Adrenal gland (tissue), 9 donors: ENCODE measurements at regions not wholly inside any gene's neighbourhood (a gene's known extent, or its start where the extent isn't known, plus 50 kb on each side); places are given as distances from the start of the nearest gene placed in this dataset.

ENCODE experiments used
- DNase-seq, 7 donors: peaks; one replicate each; pipeline ENCODE4 v3.0.0-alpha.2; 2019 to 2020
- H3K27ac ChIP-seq, 5 donors: fragments of 200-600 bp; sonication (generic) in 4 of 5; 1 replicate in 3 of 5; 2 replicates in 2 of 5; pipeline versions ENCODE4 v1.5.1 to v1.8.0; 2016 to 2020; ENCODE audit warnings: mild to moderate bottlenecking in 1 of 5
- H3K27me3 ChIP-seq: fragments of 200-600 bp; 2 replicates; pipeline ENCODE4 v1.8.0; 2021
- H3K36me3 ChIP-seq, 2 donors: fragments of 200-600 bp; replicated peaks in 1 of 2; 1 replicate in 1 of 2; 2 replicates in 1 of 2; pipeline versions ENCODE4 v1.5.1 to v1.8.0; 2018 to 2022
- H3K4me1 ChIP-seq, 2 donors: fragments of 200-600 bp; replicated peaks in 1 of 2; 1 replicate in 1 of 2; 2 replicates in 1 of 2; pipeline versions ENCODE4 v1.5.1 to v1.8.0; 2018 to 2021
- H3K4me3 ChIP-seq, 4 donors: fragments of 200-600 bp; sonication (generic) in 3 of 4; one replicate each; pipeline ENCODE4 v1.5.1; 2016 to 2018
- H3K9me3 ChIP-seq, 3 donors: fragments of 200-600 bp; sonication (generic) in 1 of 3; replicated peaks in 1 of 3; 1 replicate in 2 of 3; 2 replicates in 1 of 3; pipeline versions ENCODE4 v1.5.1 to v1.8.0; 2016 to 2021
- POLR2A ChIP-seq, 2 donors: fragments of 450-650 bp; IDR thresholded peaks; one replicate each; pipeline ENCODE4 v1.6.1; 2017; ENCODE audit warnings: antibody characterized with exemption in 2 of 2, mild to moderate bottlenecking in 2 of 2, moderate library complexity in 1 of 2
- WGBS, 4 donors: extraction: QIAGEN DNeasy Blood & Tissue Kit in 2 of 4; methylation state at CpG; one replicate each; pipeline versions ENCODE4 v1.1.5 to v1.1.7; 2013 to 2017; 5-methylcytosine and 5-hydroxymethylcytosine counted together
- intact Hi-C, 2 donors: fragments of 100-400 bp; cut with DNase I; formaldehyde crosslinking; loops; one replicate each; pipeline versions ENCODE4 v1.14.1 to v1.15.0; 2022 to 2023
- TF ChIP-seq, protein P1 (sequence below), 6 experiments: fragments of 450-650 bp in 4 of 6; fragments of 200-600 bp in 2 of 6; sonication (generic) in 1 of 6; IDR thresholded peaks; 1 replicate in 5 of 6; 2 replicates in 1 of 6; pipeline versions ENCODE4 v1.5.1 to v1.8.0; 2016 to 2021; ENCODE audit warnings: antibody characterized with exemption in 6 of 6, mild to moderate bottlenecking in 2 of 6, moderate library complexity in 1 of 6
- donor health status: healthy with polysubstance abuse.
- donor health status: Bipolar disorder and iron deficiency.
- donor health status: DM: yes; HTN: yes; CAD: no.
- donor health status: DM: no; HTN: no; CAD: no.
- donor health status: DM: no; HTN: no; CAD: no.

DNA sequence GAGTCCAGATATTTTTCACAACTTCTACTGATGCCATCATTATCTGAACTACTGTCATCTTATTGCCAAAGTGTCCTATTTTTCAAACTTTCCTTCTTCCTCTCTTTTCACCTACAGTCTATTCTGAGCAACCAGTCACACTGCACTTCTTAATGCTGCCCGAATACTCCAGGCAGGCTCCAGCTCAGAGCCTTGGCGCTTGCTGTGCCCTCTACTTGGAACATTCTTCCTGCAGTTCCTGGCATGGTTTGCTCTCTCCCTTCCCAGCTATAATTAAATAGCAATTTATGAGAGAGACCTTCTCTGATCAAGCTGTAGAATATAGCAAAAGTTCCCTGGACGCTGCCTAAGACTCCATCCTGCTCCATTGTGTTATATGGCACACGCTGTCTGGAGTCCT lies 831.6 kb downstream of the QKI start:
- Histone ChIP-seq H3K27me3 (no peaks in the 10 kb centered on the region), H3K36me3 (no peaks in the 10 kb centered on the region), H3K4me3 (no peak overlapping the region), H3K4me1 (no peaks in the 10 kb centered on the region), H3K27ac (no peak overlapping the region), H3K9me3 (no peaks in the 10 kb centered on the region)
- 72 to 77% (median 75%) methylated on average over 4 of the region's 4 CpGs for WGBS, 4 donors
- DNase-seq: no peak
- intact Hi-C loops: no loop called here
- TF ChIP-seq, protein P1, sequence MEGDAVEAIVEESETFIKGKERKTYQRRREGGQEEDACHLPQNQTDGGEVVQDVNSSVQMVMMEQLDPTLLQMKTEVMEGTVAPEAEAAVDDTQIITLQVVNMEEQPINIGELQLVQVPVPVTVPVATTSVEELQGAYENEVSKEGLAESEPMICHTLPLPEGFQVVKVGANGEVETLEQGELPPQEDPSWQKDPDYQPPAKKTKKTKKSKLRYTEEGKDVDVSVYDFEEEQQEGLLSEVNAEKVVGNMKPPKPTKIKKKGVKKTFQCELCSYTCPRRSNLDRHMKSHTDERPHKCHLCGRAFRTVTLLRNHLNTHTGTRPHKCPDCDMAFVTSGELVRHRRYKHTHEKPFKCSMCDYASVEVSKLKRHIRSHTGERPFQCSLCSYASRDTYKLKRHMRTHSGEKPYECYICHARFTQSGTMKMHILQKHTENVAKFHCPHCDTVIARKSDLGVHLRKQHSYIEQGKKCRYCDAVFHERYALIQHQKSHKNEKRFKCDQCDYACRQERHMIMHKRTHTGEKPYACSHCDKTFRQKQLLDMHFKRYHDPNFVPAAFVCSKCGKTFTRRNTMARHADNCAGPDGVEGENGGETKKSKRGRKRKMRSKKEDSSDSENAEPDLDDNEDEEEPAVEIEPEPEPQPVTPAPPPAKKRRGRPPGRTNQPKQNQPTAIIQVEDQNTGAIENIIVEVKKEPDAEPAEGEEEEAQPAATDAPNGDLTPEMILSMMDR (IDR thresholded peaks at IDR 0.05): no peak
- TF ChIP-seq POLR2A (IDR thresholded peaks at IDR 0.05): no peak

- Histone ChIP-seq H3K36me3 (no peaks in the 10 kb centered on the region), H3K27me3 (no peaks in the 10 kb centered on the region), H3K4me1 (no peaks in the 10 kb centered on the region), H3K4me3 (no peak overlapping the region), H3K27ac (no peak overlapping the region), H3K9me3 (no peaks in the 10 kb centered on the region)
- no peak for TF ChIP-seq POLR2A (IDR thresholded peaks at IDR 0.05)
- TF ChIP-seq, protein P1 (IDR thresholded peaks at IDR 0.05): no peak
- no peak for DNase-seq
- intact Hi-C loops: no loop called here
- 88 to 91% (median 89%) methylated on average over 9 of the region's 9 CpGs for WGBS, 4 donors
These were observed 829.4 kb downstream of the QKI start for GRCh38 chr6:164243949-164244348.

- intact Hi-C loops: no loop called here
- no peaks in the 10 kb centered on the region for H3K9me3 ChIP-seq
- H3K4me3 ChIP-seq: no peak overlapping the region
- H3K27ac ChIP-seq: no peak overlapping the region
- no peaks in the 10 kb centered on the region for H3K27me3 ChIP-seq
- DNase-seq: no peak
- no peaks in the 10 kb centered on the region for H3K36me3 ChIP-seq
- no peaks in the 10 kb centered on the region for H3K4me1 ChIP-seq
- WGBS, 4 donors: 51 to 74% (median 66%) methylated on average over 6 of the region's 6 CpGs
- no peak for TF ChIP-seq POLR2A (IDR thresholded peaks at IDR 0.05)
- TF ChIP-seq, protein P1 (IDR thresholded peaks at IDR 0.05): no peak
These were observed 828.6 kb downstream of the QKI start for GRCh38 chr6:164243012-164243610.

GRCh38 chr6:164230804-164231203 lies 816.3 kb downstream of the QKI start:
- TF ChIP-seq, protein P1 (IDR thresholded peaks at IDR 0.05): no peak
- no peak for TF ChIP-seq POLR2A (IDR thresholded peaks at IDR 0.05)
- WGBS, 4 donors: 78 to 83% (median 81%) methylated on average over 9 of the region's 9 CpGs
- Histone ChIP-seq H3K4me3 (no peak overlapping the region), H3K36me3 (no peaks in the 10 kb centered on the region), H3K4me1 (no peaks in the 10 kb centered on the region), H3K27ac (no peak overlapping the region), H3K27me3 (no peaks in the 10 kb centered on the region), H3K9me3 (no peaks in the 10 kb centered on the region)
- DNase-seq: no peak
- intact Hi-C loops: no loop called here
